H1 (cell line): ENCODE measurements at regions not wholly inside any gene's neighbourhood (a gene's known extent, or its start where the extent isn't known, plus 50 kb on each side); places are given as distances from the start of the nearest gene placed in this dataset.

ENCODE experiments used
- CTCF ChIA-PET: fragments of 300-600 bp; sonication (Branson Sonifier 250); formaldehyde crosslinking; loops from one replicate; lab custom pipeline; 2021; ENCODE audit not compliant: partially characterized antibody; lab: Charles Lee
- POLR2A ChIA-PET: fragments of 300-600 bp; sonication (Branson Sonifier 250); formaldehyde crosslinking; loops from one replicate; lab custom pipeline; 2021; ENCODE audit warnings: inconsistent platforms; ENCODE audit not compliant: partially characterized antibody; lab: Charles Lee
- DNase-seq, 2 experiments: peaks; one replicate each; pipeline versions ENCODE4 v3.0.0 to v3.0.0-alpha.2; 2010 to 2022; ENCODE audit warnings: low spot score in 2 of 2, low read depth in 1 of 2, mixed read lengths in 1 of 2
- FAIRE-seq: peaks from 2 replicates; lab custom pipeline; 2011; peaks lifted over from hg19 to GRCh38; lab: Jason Lieb, UNC
- H2AFZ ChIP-seq: 2 replicates; pipeline ENCODE4 v1.8.1; 2012; ENCODE audit warnings: low read length, inconsistent platforms
- H2AK5ac ChIP-seq: 2 replicates; pipeline ENCODE4 v1.6.1; 2013; ENCODE audit warnings: low read depth, low read length
- H2BK120ac ChIP-seq: replicated peaks from 2 replicates; pipeline ENCODE3; 2013; ENCODE audit warnings: low read depth, low read length, inconsistent platforms
- H2BK12ac ChIP-seq: 2 replicates; pipeline ENCODE4 v1.6.1; 2013; ENCODE audit warnings: low read depth, low read length
- H2BK15ac ChIP-seq: 2 replicates; pipeline ENCODE4 v1.6.1; 2013; ENCODE audit warnings: low read length
- H2BK20ac ChIP-seq: 2 replicates; pipeline ENCODE4 v1.6.1; 2013; ENCODE audit warnings: low read length
- H2BK5ac ChIP-seq: 2 replicates; pipeline ENCODE4 v1.6.1; 2013; ENCODE audit warnings: low read depth, low read length
- H3K14ac ChIP-seq: 2 replicates; pipeline ENCODE4 v1.6.1; 2013; ENCODE audit warnings: inconsistent platforms; ENCODE audit not compliant: insufficient read length
- H3K18ac ChIP-seq: 2 replicates; pipeline ENCODE4 v1.6.1; 2013; ENCODE audit warnings: low read length; ENCODE audit errors: extremely low read depth
- H3K23ac ChIP-seq: 2 replicates; pipeline ENCODE4 v1.6.1; 2013; ENCODE audit warnings: inconsistent platforms; ENCODE audit not compliant: insufficient read length
- H3K23me2 ChIP-seq: 2 replicates; pipeline ENCODE4 v1.6.1; 2013; ENCODE audit warnings: low read depth, low read length
- H3K27ac ChIP-seq: 2 replicates; pipeline ENCODE4 v1.6.1; 2011; ENCODE audit warnings: low read depth, low read length, inconsistent platforms
- H3K27me3 ChIP-seq, 4 experiments: replicated peaks in 1 of 4; 1 replicate in 1 of 4; 2 replicates in 3 of 4; pipeline versions ENCODE4 v1.6.1 to v1.8.1; 2011 to 2013; ENCODE audit warnings: low read length in 3 of 4, mild to moderate bottlenecking in 3 of 4, inconsistent platforms in 2 of 4, mixed read lengths in 2 of 4, moderate library complexity in 1 of 4; ENCODE audit not compliant: control insufficient read depth in 3 of 4, insufficient read depth in 3 of 4; ENCODE audit errors: extremely low read depth in 1 of 4
- H3K36me3 ChIP-seq, 4 experiments: 2 replicates each; pipeline versions ENCODE4 v1.6.1 to v1.8.1; 2011 to 2013; ENCODE audit warnings: mild to moderate bottlenecking in 4 of 4, low read length in 3 of 4, moderate library complexity in 2 of 4, control low read depth in 1 of 4, inconsistent platforms in 1 of 4; ENCODE audit not compliant: insufficient read depth in 4 of 4, control insufficient read depth in 2 of 4
- H3K4ac ChIP-seq: replicated peaks from 2 replicates; pipeline ENCODE3; 2013; ENCODE audit warnings: low read length, low read depth, mixed read lengths, inconsistent platforms; ENCODE audit not compliant: insufficient read length
- H3K4me1 ChIP-seq, 4 experiments: replicated peaks in 1 of 4; 1 replicate in 1 of 4; 2 replicates in 3 of 4; pipeline versions ENCODE4 v1.6.1 to v1.8.1; 2011 to 2013; ENCODE audit warnings: low read length in 3 of 4, inconsistent platforms in 2 of 4, mixed read lengths in 1 of 4; ENCODE audit not compliant: insufficient read depth in 4 of 4, control insufficient read depth in 3 of 4
- H3K4me2 ChIP-seq, 2 experiments: 2 replicates each; pipeline versions ENCODE4 v1.6.1 to v1.8.1; 2011 to 2013; ENCODE audit warnings: low read depth in 2 of 2, low read length in 2 of 2, control low read depth in 1 of 2, inconsistent platforms in 1 of 2, mild to moderate bottlenecking in 1 of 2; ENCODE audit not compliant: insufficient read depth in 1 of 2
- H3K4me3 ChIP-seq, 4 experiments: fragments of 200-600, 300-600 bp in 1 of 4; sonication (generic), shearing (Covaris generic), sonication (Bioruptor Twin) in 1 of 4; 2 replicates each; pipeline versions ENCODE4 v1.5.1 to v1.8.1; 2011 to 2016; ENCODE audit warnings: low read length in 4 of 4, low read depth in 3 of 4, control low read depth in 2 of 4, inconsistent platforms in 2 of 4, mild to moderate bottlenecking in 2 of 4, mixed read lengths in 1 of 4, moderate library complexity in 1 of 4; ENCODE audit not compliant: insufficient read depth in 2 of 4; ENCODE audit errors: extremely low read depth in 1 of 4
- H3K56ac ChIP-seq: replicated peaks from 2 replicates; pipeline ENCODE3; 2013; ENCODE audit warnings: low read depth, mild to moderate bottlenecking, mixed read lengths, low read length, inconsistent platforms; ENCODE audit not compliant: insufficient read length
- H3K79me1 ChIP-seq: 2 replicates; pipeline ENCODE4 v1.6.1; 2013; ENCODE audit warnings: low read depth, low read length, control low read depth
- H3K79me2 ChIP-seq, 2 experiments: 2 replicates each; pipeline versions ENCODE4 v1.6.1 to v1.8.1; 2012 to 2013; ENCODE audit warnings: low read length in 2 of 2, mild to moderate bottlenecking in 2 of 2, inconsistent platforms in 1 of 2; ENCODE audit not compliant: insufficient read depth in 2 of 2, control insufficient read depth in 1 of 2
- H3K9ac ChIP-seq, 4 experiments: replicated peaks in 1 of 4; 1 replicate in 1 of 4; 2 replicates in 3 of 4; pipeline versions ENCODE4 v1.6.1 to v1.8.1; 2011 to 2013; ENCODE audit warnings: low read depth in 3 of 4, low read length in 3 of 4, control low read depth in 2 of 4, mild to moderate bottlenecking in 2 of 4, moderate library complexity in 2 of 4, inconsistent platforms in 1 of 4; ENCODE audit errors: extremely low read depth in 1 of 4
- H3K9me3 ChIP-seq, 2 experiments: 2 replicates each; pipeline versions ENCODE4 v1.6.1 to v1.8.1; 2012 to 2013; ENCODE audit warnings: mild to moderate bottlenecking in 2 of 2, moderate library complexity in 2 of 2, control low read depth in 1 of 2, inconsistent platforms in 1 of 2, low read depth in 1 of 2, low read length in 1 of 2, mixed read lengths in 1 of 2; ENCODE audit not compliant: insufficient read depth in 2 of 2
- H4K20me1 ChIP-seq, 2 experiments: replicated peaks in 1 of 2; 2 replicates each; pipeline versions ENCODE3 to v1.8.1; 2011 to 2013; ENCODE audit warnings: inconsistent platforms in 2 of 2, low read length in 2 of 2, mild to moderate bottlenecking in 1 of 2; ENCODE audit not compliant: insufficient read depth in 2 of 2, control insufficient read depth in 1 of 2
- H4K5ac ChIP-seq: 2 replicates; pipeline ENCODE4 v1.6.1; 2013; ENCODE audit warnings: low read length, low read depth, mixed read lengths, inconsistent platforms; ENCODE audit not compliant: insufficient read length
- H4K8ac ChIP-seq: 2 replicates; pipeline ENCODE4 v1.8.0; 2013; ENCODE audit warnings: mild to moderate bottlenecking, moderate library complexity, low read length, inconsistent platforms; ENCODE audit not compliant: insufficient read depth; ENCODE audit errors: extremely low read depth
- H4K91ac ChIP-seq: replicated peaks from 2 replicates; pipeline ENCODE3; 2013; ENCODE audit warnings: low read length, mixed read lengths, inconsistent platforms; ENCODE audit not compliant: insufficient read length
- CBX8 ChIP-seq: fragments of 300-800, 300-1000 bp; sonication (generic); IDR thresholded peaks from 2 replicates; pipeline ENCODE4 v1.7.1; 2016; ENCODE audit warnings: low read depth, low read length, borderline replicate concordance
- CHD1 ChIP-seq: IDR thresholded peaks from 2 replicates; pipeline ENCODE4 v1.6.1; 2012; ENCODE audit warnings: low read depth, low read length, improper control_type of control experiment
- CTBP2 ChIP-seq: IDR thresholded peaks from 2 replicates; pipeline ENCODE4 v1.7.0; 2011; ENCODE audit warnings: borderline replicate concordance, mild to moderate bottlenecking, moderate library complexity, mixed read lengths, low read length; ENCODE audit not compliant: insufficient read depth, insufficient read length
- CTCF ChIP-seq, 3 experiments: IDR thresholded peaks; 1 replicate in 2 of 3; 2 replicates in 1 of 3; pipeline versions ENCODE4 v1.5.1 to v1.6.1; 2011; ENCODE audit warnings: low read length in 3 of 3, mild to moderate bottlenecking in 3 of 3, inconsistent platforms in 2 of 3, low read depth in 1 of 3, moderate library complexity in 1 of 3; ENCODE audit not compliant: insufficient read depth in 1 of 3; ENCODE audit errors: control extremely low read depth in 1 of 3
- GTF2F1 ChIP-seq: IDR thresholded peaks from 2 replicates; pipeline ENCODE4 v1.6.1; 2012; ENCODE audit warnings: low read depth, low read length, improper control_type of control experiment, borderline replicate concordance
- KDM4A ChIP-seq: IDR thresholded peaks from one replicate; pipeline ENCODE4 v1.7.1; 2012; ENCODE audit warnings: low read depth, mild to moderate bottlenecking, moderate library complexity, low read length, inconsistent platforms; ENCODE audit not compliant: severe bottlenecking
- RBBP5 ChIP-seq: IDR thresholded peaks from 2 replicates; pipeline ENCODE4 v1.7.1; 2012; ENCODE audit warnings: low read depth, mild to moderate bottlenecking, inconsistent platforms, low read length, moderate library complexity, borderline replicate concordance
- SIRT6 ChIP-seq: IDR thresholded peaks from one replicate; pipeline ENCODE4 v1.7.1; 2012; ENCODE audit warnings: low read length, inconsistent platforms
- TAF1 ChIP-seq: IDR thresholded peaks from 2 replicates; pipeline ENCODE4 v1.6.1; 2011; ENCODE audit warnings: mild to moderate bottlenecking, low read depth, low read length
- YY1 ChIP-seq: IDR thresholded peaks from 2 replicates; pipeline ENCODE4 v1.6.1; 2011; ENCODE audit warnings: low read depth, mild to moderate bottlenecking, low read length
- ZNF274 ChIP-seq: IDR thresholded peaks from 2 replicates; pipeline ENCODE4 v1.7.0; 2012; ENCODE audit warnings: low read length, borderline replicate concordance; ENCODE audit errors: extremely low read depth
- WGBS, 2 experiments: shearing (Covaris generic) in 1 of 2; methylation state at CpG; one replicate each; pipeline versions ENCODE4 v1.1.6 to v1.1.7; 2013 to 2015; ENCODE audit warnings: low lambda C conversion rate in 2 of 2, mixed read lengths in 2 of 2, inconsistent platforms in 1 of 2, low coverage in 1 of 2, missing lambda C conversion rate in 1 of 2; ENCODE audit not compliant: insufficient replicate concordance in 2 of 2, insufficient coverage in 1 of 2, insufficient read length in 1 of 2; ENCODE audit errors: extremely low coverage in 1 of 2, missing lambda C conversion rate in 1 of 2; 5-methylcytosine and 5-hydroxymethylcytosine counted together

DNA sequence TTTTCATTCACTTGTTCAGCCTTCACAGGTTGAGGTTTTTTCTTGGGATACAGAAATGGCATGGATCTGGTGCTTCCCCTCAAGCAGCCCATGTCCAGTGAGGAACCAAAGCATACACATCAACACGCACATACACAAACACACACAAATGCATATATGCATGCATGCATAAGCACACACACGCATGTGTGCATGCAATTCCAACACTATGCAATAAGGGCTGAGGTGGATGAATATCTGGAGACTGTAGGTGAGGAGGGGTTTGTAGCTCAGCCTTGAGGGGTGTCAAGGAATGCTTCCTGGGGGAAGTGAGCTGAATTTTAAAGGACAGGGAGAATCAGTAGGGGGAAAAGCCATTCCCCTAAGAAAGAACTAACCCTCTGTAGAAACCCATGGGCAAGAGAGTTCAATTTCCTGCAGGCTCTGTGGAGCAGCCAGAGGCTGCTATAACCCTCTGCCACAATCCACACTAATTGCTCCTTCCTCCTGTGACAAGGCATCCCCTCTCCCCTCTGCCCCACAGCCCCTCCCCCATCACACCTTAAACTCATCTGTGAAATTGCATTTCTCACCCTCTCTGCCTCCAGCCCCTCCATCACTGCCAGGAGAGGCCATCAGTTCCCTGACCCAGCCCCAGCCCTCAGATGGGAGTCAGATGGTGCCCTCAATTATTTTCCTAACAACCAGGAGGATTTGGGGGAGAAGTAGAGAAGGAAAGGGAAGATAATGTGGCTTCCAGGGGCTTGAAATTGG lies 316.4 kb downstream of the RPS24 start:
- CTCF ChIA-PET: interaction anchor here (2.4 kb wide), 1 partner anchor 45 kb away, joined by 11 read pairs; no protein-coding TSS in a partner anchor
- H2BK5ac ChIP-seq: no peak overlapping the region
- FAIRE-seq: no peak
- no peak for TF ChIP-seq CBX8
- no peak for TF ChIP-seq CTBP2
- no peak for TF ChIP-seq CTCF (IDR thresholded peaks at IDR 0.05; ENCODE audit: control extremely low read depth in 1 of 3, insufficient read depth in 1 of 3, low read depth in 1 of 3, low read length in 3 of 3)
- TF ChIP-seq RBBP5: no peak
- TF ChIP-seq SIRT6: no peak
- TF ChIP-seq GTF2F1: no peak
- TF ChIP-seq TAF1: no peak
- no peak for TF ChIP-seq ZNF274
- TF ChIP-seq KDM4A: no peak
- TF ChIP-seq YY1: no peak
- TF ChIP-seq CHD1: no peak

More for the DNA sequence above, 316.4 kb downstream of the RPS24 start:
- Histone ChIP-seq H2BK20ac (no peak overlapping the region), H4K8ac (no peak overlapping the region), H3K4me2 (no peak overlapping the region), H3K23me2 (no peaks in the 10 kb centered on the region; the same call in 1 of the 2 replicates), H3K4me3 (no peak overlapping the region), H3K4ac (no peak overlapping the region), H4K5ac (no peak overlapping the region), H3K79me2 (no peaks in the 10 kb centered on the region), H3K79me1 (no peaks in the 10 kb centered on the region), H4K91ac (no peak overlapping the region), H3K23ac (no peak overlapping the region), H3K27me3 (no peaks in the 10 kb centered on the region), H4K20me1 (no peaks in the 10 kb centered on the region), H3K9me3 (0 out of 4 replicates have a peak, but pooled peaks cover 0 to 3% of the 10 kb centered on the region in 2 experiments), H2BK12ac (no peak overlapping the region), H3K4me1 (no peaks in the 10 kb centered on the region), H3K36me3 (no peaks in the 10 kb centered on the region), H3K56ac (no peak overlapping the region), H3K14ac (no peak overlapping the region), H3K9ac (no peak overlapping the region), H3K18ac (no peak overlapping the region), H2AFZ (no peak overlapping the region), H3K27ac (no peak overlapping the region), H2AK5ac (peak overlapping the region; percentile 66; the same call in 1 of the 2 replicates), H2BK120ac (no peak overlapping the region), H2BK15ac (no peak overlapping the region)
- WGBS, 2 experiments: 91% methylated on average over 2 of the region's 2 CpGs; no CpG with 5 or more reads in 1 of the 2 experiments
- no peak for DNase-seq
- POLR2A ChIA-PET: no interaction called here
